ENCODE measurements at regions not wholly inside any gene's neighbourhood (a gene's known extent, or its start where the extent isn't known, plus 50 kb on each side); places are given as distances from the start of the nearest gene placed in this dataset.
"Not testable (repeated sequence)": the region's sequence is repeated elsewhere in the genome, so short reads cannot be mapped to it uniquely, and the experiment has no call there.

- DNase-seq (ENCODE audit: low read depth in 2 of 3, low spot score in 2 of 3) = no peak
Measured at GRCh38 chr6:68032217-68032616, 602.9 kb upstream of the ADGRB3 start.

DNA sequence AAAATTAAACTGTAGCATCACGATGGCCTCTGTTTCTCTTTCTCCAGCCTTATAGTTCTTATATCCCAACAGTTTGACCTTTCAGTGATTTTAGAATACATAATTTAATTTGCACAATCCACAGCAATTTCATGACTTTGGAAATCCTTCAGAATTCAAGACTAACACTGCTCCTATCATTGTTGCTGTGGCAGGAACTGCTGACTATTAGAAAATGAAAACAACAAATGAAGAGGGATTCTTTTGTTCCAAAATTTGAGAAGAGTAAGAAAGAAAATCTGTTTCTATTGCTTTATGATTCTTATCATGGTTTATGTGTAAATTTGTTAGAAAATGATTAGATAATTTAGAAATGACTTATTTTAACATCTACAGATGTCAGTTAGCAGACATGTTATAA, 604.0 kb upstream of the ADGRB3 start:
- no peak for DNase-seq (ENCODE audit: low read depth in 2 of 3, low spot score in 2 of 3)

- DNase-seq (ENCODE audit: low read depth in 2 of 3, low spot score in 2 of 3) = no peak
Measured at GRCh38 chr6:68026483-68026882, 608.6 kb upstream of the ADGRB3 start.

DNA sequence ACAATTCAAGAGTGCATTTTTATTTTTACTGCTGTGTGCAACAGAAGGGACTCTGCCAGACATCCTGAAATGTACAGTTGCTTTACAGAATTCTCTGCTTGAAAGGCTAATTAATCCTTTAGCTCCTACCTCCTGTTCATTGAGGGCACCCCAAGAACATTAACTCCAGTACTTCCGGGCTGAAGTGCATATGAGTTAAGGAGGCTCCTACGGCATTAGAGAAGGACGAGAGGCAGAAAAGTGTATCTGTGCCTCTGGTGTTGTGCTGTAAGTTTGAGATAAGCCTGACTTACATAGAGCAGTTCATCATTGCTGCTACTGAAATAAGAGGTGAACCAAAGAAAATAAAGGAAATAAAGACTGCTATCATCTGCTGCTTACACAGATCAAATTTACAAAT, 609.3 kb upstream of the ADGRB3 start:
- DNase-seq (ENCODE audit: low read depth in 2 of 3, low spot score in 2 of 3) = no peak

- no peak for DNase-seq (ENCODE audit: low read depth in 2 of 3, low spot score in 2 of 3)
Measured at GRCh38 chr6:68024570-68025269, 610.4 kb upstream of the ADGRB3 start.

DNA sequence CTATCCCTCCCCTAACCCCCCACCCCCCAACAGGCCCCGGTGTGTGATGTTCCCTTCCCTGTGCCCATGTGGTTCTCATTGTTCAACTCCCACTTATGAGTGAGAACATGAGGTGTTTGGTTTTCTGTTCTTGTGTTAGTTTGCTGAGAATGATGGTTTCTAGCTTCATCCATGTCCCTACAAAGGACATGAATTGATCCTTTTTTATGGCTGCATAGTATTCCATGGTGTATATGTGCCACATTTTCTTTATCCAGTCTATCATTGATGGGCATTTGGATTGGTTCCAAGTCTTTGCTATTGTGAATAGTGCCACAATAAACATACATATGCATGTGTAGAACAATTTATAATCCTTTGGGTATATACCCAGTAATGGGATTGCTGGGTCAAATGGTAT, 612.1 kb upstream of the ADGRB3 start:
- not testable (repeated sequence) for DNase-seq (ENCODE audit: low read depth in 2 of 3, low spot score in 2 of 3)

GRCh38 chr6:68013780-68014515, 621.1 kb upstream of the ADGRB3 start:
- DNase-seq (ENCODE audit: low read depth in 2 of 3, low spot score in 2 of 3) = no peak

DNA sequence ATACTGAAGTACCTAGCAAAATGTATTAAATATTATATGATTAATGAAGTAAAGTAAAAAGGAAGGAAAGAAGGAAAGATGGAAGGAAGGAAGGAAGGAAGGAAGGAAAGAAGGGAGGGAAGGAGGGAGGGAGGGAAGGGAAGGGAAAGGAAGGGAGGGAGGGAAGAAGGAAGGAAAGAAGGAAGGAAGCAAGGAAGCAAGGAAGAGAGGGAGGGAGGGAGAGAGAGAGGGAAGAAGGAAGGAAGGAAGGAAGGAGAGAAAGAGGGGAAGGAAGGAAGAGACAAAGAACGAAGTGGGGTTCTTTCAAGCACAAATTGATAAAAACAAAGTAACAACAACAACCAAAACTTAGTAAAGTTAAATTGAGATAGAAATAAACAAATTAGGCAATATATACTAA, 622.3 kb upstream of the ADGRB3 start:
- no peak for DNase-seq (ENCODE audit: low read depth in 2 of 3, low spot score in 2 of 3)

DNA sequence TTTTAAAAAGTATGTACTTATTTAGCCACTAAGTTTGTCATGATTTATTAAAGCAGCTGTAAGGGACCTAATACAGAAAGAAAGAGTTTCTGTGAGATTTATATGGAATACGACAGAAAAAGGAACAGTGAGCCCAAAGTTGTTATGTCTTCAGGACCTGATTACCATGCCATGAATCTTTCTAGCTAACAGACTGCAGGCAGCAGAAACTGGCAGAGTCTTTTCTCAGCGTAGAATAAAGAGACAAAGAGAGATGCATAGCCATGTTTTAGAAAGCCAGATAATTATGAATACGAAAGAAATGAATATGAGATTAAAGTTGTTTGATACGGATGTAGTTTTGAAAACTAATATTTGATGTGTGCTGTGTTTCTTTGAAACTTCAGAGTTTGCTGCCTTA, 624.1 kb upstream of the ADGRB3 start:
- no peak for DNase-seq (ENCODE audit: low read depth in 2 of 3, low spot score in 2 of 3)

DNA sequence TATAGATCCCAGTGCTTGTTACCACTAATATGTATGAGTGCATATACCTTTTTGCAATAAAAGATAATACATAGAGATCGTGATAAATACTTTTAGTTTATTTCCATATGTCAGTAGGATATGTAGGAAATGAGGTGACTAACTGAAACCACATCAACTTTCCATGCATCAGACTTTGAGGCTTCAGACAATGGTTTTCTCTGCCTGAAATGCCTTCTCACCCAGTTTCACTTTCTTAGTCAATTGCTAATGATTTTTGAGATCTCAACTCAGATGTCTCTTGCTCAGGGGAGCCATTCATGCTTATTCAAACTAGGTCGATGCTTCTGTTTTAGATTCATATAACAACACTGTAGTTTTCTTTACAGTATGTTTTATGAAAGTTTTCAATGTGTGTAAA, 626.6 kb upstream of the ADGRB3 start:
- DNase-seq (ENCODE audit: low read depth in 2 of 3, low spot score in 2 of 3) = no peak

GRCh38 chr6:68007717-68008116, 627.4 kb upstream of the ADGRB3 start:
- no peak for DNase-seq (ENCODE audit: low read depth in 2 of 3, low spot score in 2 of 3)

GRCh38 chr6:67986694-67987232, 648.3 kb upstream of the ADGRB3 start:
- no peak for DNase-seq (ENCODE audit: low read depth in 2 of 3, low spot score in 2 of 3)

- DNase-seq (ENCODE audit: low read depth in 2 of 3, low spot score in 2 of 3) = no peak
Measured at GRCh38 chr6:67976486-67976885, 658.6 kb upstream of the ADGRB3 start.

DNA sequence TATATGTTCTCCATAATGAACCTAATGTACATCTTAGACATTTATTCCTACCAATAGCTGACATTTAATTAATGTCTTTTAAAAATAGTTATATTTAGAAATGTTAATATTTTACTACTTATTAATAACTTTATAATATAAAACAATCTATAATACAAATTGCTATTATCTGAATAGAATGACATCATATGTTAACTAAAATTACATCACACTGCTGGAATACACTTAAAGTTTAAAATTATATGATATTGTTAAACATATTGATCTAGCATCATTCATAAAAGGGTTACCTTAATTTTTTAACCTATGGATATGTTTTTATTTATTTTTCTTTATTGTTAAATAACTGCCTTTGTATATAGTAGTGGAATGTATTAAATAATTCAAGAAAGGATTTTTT, 660.2 kb upstream of the ADGRB3 start:
- no peak for DNase-seq (ENCODE audit: low read depth in 2 of 3, low spot score in 2 of 3)

DNA sequence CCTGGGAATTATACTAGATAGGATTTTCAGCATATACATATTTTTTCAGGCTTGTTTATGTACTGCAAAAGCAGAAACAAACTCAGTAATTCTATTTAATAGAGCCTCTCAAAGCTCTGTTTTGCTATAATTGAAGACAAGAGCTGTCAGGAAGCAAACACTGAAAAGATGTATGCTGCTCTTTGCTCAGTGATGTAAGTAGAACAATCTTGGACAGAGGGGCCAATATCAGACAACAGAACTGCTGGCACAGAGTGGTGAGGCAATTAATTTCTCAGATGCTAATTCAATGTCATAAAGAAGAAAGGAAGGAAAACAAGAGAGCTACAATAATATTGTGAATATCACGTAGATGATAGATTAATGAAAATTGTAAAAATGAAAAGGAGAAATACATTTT, 663.3 kb upstream of the ADGRB3 start:
- DNase-seq (ENCODE audit: low read depth in 2 of 3, low spot score in 2 of 3) = no peak

DNA sequence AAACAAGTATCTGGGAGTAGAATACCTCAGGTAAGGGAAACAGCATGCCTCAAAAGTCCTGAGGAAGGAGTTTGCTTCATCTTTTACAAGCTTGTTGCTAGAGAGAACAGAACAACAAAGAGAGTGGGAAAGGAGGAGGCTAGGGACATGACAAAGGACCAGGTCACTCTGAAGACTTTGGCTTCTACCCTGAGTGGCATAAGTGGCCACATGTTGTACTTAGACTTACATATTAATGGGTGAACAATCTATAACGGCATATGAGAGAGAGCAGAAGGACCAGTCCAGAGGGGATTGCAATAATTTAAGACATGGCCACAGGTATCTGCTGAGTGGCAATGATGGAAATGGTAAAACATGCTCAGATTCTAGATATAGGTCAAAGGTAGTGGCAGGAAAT, 668.3 kb upstream of the ADGRB3 start:
- DNase-seq (ENCODE audit: low read depth in 2 of 3, low spot score in 2 of 3) = no peak

GRCh38 chr6:67956352-67956751, 678.7 kb upstream of the ADGRB3 start:
- DNase-seq (ENCODE audit: low read depth in 2 of 3, low spot score in 2 of 3) = no peak

- no peak for DNase-seq (ENCODE audit: low read depth in 2 of 3, low spot score in 2 of 3)
Measured at GRCh38 chr6:67952948-67953347, 682.1 kb upstream of the ADGRB3 start.

GRCh38 chr6:67952121-67952520, 683.0 kb upstream of the ADGRB3 start:
- no peak for DNase-seq (ENCODE audit: low read depth in 2 of 3, low spot score in 2 of 3)

DNA sequence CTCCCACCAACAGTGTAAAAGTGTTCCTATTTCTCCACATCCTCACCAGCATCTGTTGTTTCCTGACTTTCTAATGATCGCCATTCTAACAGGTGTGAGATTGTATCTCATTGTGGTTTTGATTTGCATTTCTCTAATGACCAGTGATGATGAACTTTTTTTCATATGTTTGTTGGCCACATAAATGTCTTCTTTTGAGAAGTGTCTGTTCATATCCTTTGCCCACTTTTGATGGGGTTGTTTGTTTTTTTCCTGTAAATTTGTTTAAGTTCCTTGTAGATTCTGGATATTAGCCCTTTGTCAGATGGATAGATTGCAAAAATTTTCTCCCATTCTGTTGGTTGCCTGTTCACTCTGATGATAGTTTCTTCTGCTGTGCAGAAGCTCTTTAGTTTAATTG, 687.3 kb upstream of the ADGRB3 start:
- DNase-seq (ENCODE audit: low read depth in 2 of 3, low spot score in 2 of 3) = not testable (repeated sequence)

GRCh38 chr6:67935976-67936477, 699.1 kb upstream of the ADGRB3 start:
- no peak for DNase-seq (ENCODE audit: low read depth in 2 of 3, low spot score in 2 of 3)

GRCh38 chr6:67933278-67933677, 701.8 kb upstream of the ADGRB3 start:
- no peak for DNase-seq (ENCODE audit: low read depth in 2 of 3, low spot score in 2 of 3)

Data from hematopoietic multipotent progenitor cell (in vitro differentiated cells).